ENCODE measurements at regions not wholly inside any gene's neighbourhood (a gene's known extent, or its start where the extent isn't known, plus 50 kb on each side); places are given as distances from the start of the nearest gene placed in this dataset.

DNA sequence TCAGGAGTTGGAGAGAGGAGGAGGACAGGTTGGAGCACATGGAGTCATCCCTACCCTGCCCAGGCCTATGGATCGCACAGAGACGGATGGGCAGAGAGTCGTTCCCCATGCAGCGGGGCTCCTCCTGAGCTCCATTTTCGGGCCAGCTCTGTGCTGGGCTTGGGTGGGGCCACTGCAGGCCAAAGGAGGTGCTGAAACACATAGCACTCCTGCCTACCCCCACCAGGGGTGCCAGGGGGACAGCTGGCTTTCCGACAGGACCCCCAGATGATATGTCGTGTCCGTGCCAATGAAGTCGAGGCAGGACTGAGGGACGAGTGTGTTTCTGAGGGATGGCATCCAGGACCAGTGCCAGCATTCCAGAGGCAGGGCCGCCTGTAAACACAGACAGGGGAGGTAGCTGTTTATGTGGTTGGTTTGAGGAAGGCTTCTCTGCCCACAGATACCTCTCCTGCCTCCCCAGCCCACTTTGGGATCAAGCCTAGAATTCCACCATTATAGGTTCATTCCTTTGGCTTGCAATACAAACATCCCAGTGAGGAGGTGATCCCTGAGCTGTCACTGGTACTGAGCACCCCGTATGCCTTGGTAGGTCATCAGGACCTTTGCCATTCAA, 116.6 kb downstream of the GLI2 start:
- Mint-ChIP-seq H3K27me3 (ENCODE audit: unreplicated experiment) (peaks cover 5% of the 10 kb centered on the region), H3K4me1 (ENCODE audit: low read depth, unreplicated experiment) (peaks cover 25% of the 10 kb centered on the region), H3K9me3 (ENCODE audit: unreplicated experiment) (peaks cover 11% of the 10 kb centered on the region), H3K4me3 (ENCODE audit: unreplicated experiment) (no peak overlapping the region), H3K27ac (ENCODE audit: unreplicated experiment) (no peak overlapping the region), H3K36me3 (ENCODE audit: unreplicated experiment) (peaks cover 21% of the 10 kb centered on the region)
- TF ChIP-seq, protein P1, sequence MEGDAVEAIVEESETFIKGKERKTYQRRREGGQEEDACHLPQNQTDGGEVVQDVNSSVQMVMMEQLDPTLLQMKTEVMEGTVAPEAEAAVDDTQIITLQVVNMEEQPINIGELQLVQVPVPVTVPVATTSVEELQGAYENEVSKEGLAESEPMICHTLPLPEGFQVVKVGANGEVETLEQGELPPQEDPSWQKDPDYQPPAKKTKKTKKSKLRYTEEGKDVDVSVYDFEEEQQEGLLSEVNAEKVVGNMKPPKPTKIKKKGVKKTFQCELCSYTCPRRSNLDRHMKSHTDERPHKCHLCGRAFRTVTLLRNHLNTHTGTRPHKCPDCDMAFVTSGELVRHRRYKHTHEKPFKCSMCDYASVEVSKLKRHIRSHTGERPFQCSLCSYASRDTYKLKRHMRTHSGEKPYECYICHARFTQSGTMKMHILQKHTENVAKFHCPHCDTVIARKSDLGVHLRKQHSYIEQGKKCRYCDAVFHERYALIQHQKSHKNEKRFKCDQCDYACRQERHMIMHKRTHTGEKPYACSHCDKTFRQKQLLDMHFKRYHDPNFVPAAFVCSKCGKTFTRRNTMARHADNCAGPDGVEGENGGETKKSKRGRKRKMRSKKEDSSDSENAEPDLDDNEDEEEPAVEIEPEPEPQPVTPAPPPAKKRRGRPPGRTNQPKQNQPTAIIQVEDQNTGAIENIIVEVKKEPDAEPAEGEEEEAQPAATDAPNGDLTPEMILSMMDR (IDR thresholded peaks at IDR 0.05; ENCODE audit: partially characterized antibody, unreplicated experiment) = no peak
- DNase-seq = no peak

DNA sequence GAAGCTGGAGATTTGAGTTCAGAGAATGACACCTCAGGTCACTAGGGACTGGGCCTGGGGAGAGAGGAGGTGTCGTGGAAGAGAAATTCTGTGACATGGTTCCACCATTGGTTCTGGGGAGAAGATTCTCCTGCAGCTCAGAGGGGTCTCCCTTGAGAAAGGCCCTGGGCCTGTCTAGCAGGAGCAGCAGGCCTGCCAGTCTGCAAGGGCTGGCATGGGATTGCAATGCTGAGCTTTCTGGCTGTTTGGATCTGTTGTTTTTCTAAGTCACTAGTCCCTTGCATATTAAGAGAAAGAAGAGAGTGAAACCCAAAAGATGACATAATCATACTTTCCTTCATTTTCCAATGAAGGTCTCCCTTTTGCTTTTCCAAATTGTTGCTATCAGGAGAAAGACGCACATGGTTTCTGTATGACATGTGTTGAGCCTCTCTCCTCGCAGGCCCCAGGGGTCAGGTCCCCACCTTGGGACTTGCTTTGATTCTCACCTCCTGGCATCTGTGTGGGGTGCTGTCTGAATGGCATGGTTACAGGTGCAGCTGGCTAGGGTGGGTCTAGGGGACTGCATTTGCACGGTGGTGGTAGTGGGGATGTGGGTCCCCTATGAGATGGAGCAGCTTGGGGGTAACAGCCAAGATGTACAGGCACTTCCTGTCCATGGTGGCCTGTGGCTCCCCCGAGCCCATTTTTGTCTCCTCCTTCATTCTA, 117.8 kb downstream of the GLI2 start:
- peak; percentile 5 for DNase-seq
- Mint-ChIP-seq H3K4me1 (ENCODE audit: low read depth, unreplicated experiment) (peaks cover 23% of the 10 kb centered on the region), H3K4me3 (ENCODE audit: unreplicated experiment) (no peak overlapping the region), H3K9me3 (ENCODE audit: unreplicated experiment) (peaks cover 11% of the 10 kb centered on the region), H3K27ac (ENCODE audit: unreplicated experiment) (no peak overlapping the region), H3K36me3 (ENCODE audit: unreplicated experiment) (peaks cover 17% of the 10 kb centered on the region), H3K27me3 (ENCODE audit: unreplicated experiment) (peaks cover 4% of the 10 kb centered on the region)
- TF ChIP-seq, protein P1 (IDR thresholded peaks at IDR 0.05; ENCODE audit: partially characterized antibody, unreplicated experiment) = no peak

DNA sequence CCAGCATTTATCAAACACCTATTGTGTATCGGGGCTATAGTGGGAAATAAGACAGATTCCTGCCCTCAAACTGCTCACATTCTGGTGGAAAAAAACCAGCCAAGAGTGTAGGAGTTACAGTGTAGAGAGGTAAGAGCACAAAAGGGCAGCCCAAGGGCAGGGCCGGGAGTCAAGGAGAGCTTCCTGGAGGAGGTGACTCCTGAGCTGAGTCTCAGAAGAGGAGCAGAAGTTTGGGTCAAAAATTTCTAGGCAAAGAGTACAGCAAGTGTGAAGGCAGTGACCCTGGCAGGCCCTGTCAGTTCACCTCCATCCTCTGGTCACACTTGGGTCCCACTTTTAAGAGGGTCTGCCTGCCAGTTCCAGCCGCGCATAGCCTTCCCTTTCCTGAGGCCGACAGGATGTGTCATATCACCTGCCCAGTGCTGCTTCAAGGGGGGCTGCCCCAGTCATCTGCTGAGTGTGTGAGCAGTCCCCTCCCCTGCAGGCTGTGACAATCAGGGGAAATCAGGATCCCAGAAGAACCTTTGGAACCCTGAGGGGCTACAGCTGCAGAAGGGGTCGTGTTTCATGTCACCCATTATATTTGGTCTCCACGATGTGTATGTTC, 118.4 kb downstream of the GLI2 start:
- Mint-ChIP-seq H3K36me3 (ENCODE audit: unreplicated experiment) (peaks cover 11% of the 10 kb centered on the region), H3K27me3 (ENCODE audit: unreplicated experiment) (peaks cover 4% of the 10 kb centered on the region), H3K9me3 (ENCODE audit: unreplicated experiment) (peaks cover 11% of the 10 kb centered on the region), H3K4me1 (ENCODE audit: low read depth, unreplicated experiment) (peaks cover 24% of the 10 kb centered on the region), H3K4me3 (ENCODE audit: unreplicated experiment) (no peak overlapping the region), H3K27ac (ENCODE audit: unreplicated experiment) (no peak overlapping the region)
- peak; percentile 5 for DNase-seq
- TF ChIP-seq, protein P1 (IDR thresholded peaks at IDR 0.05; ENCODE audit: partially characterized antibody, unreplicated experiment) = no peak

DNA sequence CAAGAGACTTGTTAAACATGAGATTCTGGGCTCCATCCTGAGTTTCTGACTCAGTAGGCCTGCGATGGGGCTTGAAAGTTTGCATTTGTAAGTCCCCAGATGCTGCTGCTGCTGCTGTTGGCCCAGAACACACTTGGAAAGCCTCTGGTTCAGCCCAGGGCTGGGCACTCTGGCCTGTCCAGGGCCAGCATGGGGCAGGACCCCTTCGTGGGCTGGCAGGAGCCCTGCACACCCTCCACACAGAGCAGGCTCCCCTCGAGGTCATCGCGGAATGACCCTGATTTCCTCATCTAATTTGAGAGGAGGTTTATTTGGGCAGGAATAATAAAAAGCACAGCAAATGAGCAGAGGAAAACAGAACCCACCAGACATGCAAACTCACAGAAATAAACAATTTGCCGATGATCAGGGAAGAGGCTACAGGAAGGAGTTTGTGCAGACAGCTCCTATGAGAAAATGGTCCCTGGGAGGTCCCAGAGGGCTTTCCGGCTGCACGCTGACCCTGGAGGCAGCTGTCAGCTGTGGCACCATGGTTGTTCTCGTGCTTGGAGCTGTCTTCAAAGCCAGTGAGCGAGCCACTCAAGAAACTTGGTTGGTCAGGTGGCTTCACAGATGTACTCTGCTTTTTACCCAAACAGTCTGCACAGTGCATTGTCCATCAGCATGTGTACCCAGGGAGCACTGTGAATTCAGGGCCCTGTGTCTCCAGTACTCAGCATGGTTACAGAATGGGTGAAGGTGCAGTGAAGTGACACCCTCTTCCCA, 119.3 kb downstream of the GLI2 start:
- peaks cover 11% of the 10 kb centered on the region for H3K9me3 Mint-ChIP-seq (ENCODE audit: unreplicated experiment)
- DNase-seq = peak; percentile 47
- H3K27ac Mint-ChIP-seq (ENCODE audit: unreplicated experiment) = peak overlapping the region; percentile 7
- peaks cover 6% of the 10 kb centered on the region for H3K36me3 Mint-ChIP-seq (ENCODE audit: unreplicated experiment)
- peaks cover 4% of the 10 kb centered on the region for H3K27me3 Mint-ChIP-seq (ENCODE audit: unreplicated experiment)
- H3K4me3 Mint-ChIP-seq (ENCODE audit: unreplicated experiment) = no peak overlapping the region
- H3K4me1 Mint-ChIP-seq (ENCODE audit: low read depth, unreplicated experiment) = peaks cover 24% of the 10 kb centered on the region
- TF ChIP-seq, protein P1 (IDR thresholded peaks at IDR 0.05; ENCODE audit: partially characterized antibody, unreplicated experiment) = no peak
